GM19328 (cell line): ENCODE measurements at regions not wholly inside any gene's neighbourhood (a gene's known extent, or its start where the extent isn't known, plus 50 kb on each side); places are given as distances from the start of the nearest gene placed in this dataset.
"Not testable (repeated sequence)": the region's sequence is repeated elsewhere in the genome, so short reads cannot be mapped to it uniquely, and the experiment has no call there.

Experiments
- ATAC-seq: cut with Tn5 transposase; IDR thresholded peaks from one replicate; pipeline ENCODE4 v1.9.1; 2021; ENCODE audit warnings: mild to moderate bottlenecking, moderate library complexity; ENCODE audit not compliant: unreplicated experiment

DNA sequence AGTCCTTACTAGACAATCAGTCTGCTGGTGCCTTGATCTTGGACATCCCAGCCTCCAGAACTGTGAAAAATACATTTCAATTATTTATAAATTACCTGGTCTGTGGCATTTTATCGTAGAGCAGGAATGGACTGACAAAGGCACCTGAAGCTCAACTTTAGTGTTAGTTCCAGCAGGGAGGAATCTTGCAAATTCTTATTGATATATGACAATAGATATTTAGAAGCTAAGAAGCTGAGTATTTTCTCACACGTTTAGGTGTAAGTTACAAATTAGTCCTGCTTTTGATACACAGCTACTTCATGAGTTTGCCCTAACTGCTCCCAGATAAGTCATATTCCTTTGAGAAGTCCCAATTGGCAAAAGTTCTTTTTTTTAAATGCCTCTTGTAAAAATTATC lies 138.0 kb upstream of the ZNF217 start:
- ATAC-seq, result no peak

DNA sequence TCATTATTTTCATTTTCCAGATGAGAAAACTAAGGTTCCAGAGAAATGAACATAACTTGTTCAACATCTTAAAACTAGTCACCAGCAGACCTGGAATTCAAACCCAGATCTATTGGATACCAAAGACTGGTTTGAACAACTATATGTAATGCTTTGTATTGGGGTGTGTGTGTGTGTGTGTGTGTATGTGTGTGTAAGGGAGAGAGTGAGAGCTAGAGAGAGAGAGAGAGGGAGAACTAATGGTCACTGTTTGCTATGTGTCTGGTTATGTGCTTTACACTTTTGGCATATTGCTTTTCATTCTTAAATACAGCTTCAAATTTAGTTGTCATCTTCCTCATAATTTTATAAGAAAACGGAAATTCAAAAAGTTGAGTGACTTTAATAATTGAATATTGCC lies 134.7 kb upstream of the ZNF217 start:
- no peak for ATAC-seq

DNA sequence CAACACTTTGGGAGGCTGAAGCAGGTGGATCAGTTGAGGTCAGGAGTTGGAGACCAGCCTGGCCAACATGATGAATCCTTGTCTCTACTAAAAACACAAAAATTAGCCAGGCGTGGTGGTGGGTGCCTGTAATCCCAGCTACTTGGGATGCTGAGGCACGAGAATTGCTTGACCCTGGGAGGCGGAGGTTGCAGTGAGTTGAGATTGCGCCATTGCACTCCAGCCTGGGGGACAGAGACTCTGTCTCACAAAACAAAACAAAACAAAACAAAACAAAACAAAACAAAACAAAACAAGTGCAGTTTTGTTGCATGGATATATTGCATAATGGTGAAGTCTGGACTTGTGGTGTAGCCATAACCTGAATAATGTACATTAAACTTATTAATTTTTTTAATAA lies 133.6 kb upstream of the ZNF217 start:
- not testable (repeated sequence) for ATAC-seq

DNA sequence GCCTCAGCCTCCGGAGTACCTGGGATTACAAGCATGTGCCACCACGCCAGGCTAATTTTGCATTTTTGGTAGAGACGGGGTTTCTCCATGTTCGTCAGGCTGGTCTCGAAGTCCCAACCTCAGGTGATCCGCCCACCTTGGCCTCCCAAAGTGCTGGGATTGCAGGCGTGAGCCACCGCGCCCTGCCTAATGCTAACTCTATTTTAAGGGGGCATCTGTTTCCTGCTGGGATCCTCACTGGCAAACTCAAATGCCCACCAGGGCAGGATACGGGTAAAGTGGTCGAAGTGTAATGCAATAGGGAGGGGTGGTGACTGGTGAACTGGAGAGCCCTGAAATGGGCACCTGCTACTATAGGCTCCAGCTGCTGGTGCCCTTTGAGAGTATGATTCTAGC lies 131.9 kb upstream of the ZNF217 start:
- ATAC-seq, result no peak

DNA sequence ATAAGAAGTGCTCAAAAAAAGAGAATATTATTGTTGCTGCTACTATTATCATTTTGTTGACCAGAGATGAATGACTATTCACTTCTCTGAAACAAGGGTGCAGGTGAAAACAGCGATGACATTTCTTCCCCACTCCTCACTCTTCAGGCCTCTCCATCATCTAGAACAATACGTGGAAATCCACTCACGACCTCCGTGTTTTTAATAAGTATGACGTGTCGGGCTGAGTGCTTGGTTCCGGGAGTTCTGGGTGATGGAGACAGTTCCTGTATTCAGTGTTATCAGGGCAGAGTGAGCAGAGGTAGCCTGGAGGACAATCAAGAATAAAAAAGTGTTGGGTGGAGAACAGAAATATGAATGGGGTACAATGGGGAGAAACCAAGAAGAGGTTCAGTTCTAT lies 130.0 kb upstream of the ZNF217 start:
- no peak for ATAC-seq

DNA sequence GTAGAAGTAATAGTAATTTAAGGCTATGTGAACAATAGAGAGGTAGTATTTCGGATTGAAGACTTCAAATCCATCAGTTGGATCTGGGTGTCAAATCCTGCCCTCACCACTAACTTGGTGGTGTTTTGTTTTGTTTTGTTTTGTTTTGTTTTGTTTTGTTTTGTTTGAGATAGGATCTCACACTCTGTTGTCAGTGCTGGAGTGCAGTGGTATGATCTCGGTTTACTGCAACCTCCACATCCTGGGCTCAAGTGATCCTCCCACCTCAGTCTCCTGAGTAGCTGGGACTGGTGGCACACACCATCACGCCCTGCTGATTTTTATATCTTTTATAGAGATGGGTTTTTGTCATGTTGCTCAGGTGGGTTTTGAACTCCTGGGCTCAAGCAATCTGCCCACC lies 129.4 kb upstream of the ZNF217 start:
- ATAC-seq, result no peak

DNA sequence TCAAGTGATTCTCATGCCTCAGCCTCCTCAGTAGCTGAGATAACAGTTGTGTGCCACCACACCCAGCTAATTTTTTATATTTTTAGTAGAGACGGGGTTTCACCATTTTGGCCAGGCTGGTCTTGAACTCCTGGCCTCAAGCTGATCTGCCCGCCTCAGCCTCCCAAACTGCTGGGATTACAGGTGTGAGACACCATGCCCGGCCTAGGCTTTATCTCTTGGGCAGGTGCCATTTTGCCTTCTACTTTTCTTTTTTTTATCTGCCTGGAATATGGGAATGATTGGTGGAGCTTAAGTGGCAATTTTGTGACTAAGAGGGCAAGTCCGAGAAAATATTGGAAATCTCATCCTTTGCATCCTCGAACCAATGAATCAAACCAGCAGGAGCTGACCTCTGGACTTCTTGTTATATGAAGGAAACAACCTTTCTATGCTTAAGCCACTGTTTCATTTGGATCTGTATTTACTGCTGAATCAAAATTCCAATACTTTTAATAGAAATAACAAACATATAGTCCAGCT lies 128.9 kb upstream of the ZNF217 start:
- ATAC-seq, result no peak

DNA sequence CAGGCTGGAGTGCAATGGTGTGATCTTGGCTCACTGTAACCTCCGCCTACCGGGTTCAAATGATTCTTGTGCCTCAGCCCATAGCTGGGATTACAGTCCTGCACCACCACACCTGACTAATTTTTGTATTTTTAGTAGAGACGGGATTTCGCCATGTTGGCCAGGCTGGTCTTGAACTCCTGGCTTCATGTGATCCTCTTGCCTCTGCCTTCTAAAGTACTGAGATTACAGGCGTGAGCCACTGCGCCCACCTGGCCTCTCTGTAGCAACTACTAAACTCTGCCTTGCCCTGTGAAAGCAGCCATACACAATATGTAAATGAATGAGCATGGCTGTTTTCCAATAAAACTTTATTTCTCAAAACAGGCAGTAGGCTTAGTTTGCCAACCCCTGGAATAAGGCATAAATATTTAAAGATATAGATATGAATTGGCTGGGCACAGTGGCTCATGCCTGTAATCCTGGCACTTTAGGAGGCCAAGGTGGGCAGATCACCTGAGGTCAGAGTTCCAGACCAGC lies 127.9 kb upstream of the ZNF217 start:
- not testable (repeated sequence) for ATAC-seq

DNA sequence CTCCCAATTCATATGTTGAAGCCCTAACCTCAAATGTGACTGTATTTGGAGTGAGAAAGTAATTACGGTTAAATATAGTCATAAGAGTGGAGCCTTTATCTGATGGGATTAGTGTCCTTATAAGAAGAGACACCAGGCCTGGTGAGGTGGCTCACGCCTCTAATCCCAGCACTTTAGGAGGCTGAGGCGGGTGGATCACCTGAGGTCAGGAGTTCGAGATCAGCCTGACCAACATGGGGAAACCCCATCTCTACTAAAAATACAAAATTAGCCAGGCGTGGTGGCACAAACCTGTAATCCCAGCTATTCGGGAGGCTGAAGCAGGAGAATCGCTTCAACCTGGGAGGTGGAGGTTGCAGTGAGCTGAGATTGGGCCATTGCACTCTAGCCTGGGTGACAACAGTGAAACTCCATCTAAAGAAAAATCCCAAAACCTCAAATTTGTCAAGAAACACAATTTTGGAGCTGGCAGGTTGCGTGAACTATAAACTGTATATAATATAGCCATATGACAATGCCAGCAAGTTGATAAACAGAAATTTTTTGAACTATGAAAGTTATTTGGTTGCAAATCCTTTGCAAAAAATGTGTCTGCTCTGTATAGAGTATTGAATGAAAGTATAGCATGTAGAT lies 125.6 kb upstream of the ZNF217 start:
- ATAC-seq, result not testable (repeated sequence)

DNA sequence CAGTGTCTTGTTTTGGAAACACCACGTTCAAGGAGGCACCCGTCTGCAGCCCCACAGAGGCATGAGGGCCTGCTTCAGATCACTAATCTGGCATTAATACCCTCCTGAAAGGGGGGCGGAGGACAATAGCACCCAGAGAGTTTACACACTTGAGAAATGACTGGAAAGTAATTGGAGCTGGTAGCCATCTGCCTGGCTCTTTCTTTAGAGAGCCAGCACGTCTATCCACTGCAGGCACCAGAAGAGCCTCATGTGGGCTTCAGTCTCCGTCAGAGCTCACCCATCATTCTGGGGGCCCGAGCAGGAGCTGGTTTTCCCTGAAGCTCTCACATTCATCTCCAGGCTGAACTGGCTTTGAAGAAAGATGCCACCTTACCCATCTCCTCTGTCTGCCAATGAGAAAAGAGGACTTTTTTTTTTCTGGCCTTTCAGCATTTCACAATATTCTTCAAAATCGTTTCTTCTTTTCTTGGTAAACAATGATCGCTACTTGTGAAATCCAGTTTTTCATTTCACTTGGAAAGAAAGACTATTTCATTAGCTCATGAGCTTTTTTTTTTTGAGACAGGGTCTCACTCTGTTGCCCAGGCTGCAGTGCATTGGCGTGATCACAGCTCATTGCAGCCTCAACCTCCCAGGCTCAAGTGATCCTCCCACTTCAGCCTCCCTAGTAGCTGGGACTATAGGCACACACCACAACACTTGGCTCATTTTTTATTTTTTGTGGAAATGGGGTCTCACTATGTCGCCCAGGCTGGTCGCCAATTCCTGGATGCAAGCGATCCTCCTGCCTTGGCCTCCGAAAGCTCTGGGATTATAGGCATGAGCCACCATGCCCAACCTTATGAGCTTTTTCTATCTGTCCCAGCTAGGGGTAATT lies 124.7 kb upstream of the ZNF217 start:
- no peak for ATAC-seq

DNA sequence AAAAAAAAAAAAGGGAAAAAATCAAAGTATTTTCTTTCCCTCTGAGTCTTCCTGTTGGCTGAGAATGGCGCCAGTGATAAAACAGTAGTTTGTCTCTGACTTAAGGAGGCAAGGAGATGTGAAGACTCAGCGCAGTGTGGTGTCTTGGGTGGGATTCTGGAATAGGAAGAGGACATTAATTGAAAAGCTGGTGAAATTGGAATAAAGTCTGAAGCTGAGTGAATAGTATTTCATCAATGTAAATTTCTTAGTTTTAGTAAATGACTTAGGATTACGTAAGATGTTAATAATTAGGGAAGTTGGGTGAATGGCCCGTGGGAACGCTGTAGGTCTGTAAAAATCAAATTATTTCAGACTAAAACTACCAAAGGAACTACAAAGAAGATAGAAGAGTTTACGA lies 122.8 kb upstream of the ZNF217 start:
- no peak for ATAC-seq

DNA sequence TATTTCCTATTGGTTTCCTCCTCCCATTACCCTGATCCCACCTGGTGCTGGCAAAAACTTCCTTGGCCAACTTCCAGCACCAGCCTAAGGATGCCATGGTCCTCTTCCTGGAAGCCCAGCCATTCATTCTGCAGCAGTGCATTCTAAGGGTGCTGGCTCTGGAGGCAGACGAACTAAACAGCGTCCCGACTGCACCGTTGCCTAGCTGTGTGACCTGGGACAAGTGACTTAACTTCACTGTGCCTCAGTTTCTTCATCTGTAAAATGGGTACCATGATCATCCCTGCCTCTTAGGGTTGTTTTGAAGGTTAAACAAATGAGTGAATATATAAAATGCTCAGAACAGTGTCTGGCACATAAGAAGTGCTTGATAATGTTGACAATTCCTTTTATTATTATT lies 120.9 kb upstream of the ZNF217 start:
- no peak for ATAC-seq

DNA sequence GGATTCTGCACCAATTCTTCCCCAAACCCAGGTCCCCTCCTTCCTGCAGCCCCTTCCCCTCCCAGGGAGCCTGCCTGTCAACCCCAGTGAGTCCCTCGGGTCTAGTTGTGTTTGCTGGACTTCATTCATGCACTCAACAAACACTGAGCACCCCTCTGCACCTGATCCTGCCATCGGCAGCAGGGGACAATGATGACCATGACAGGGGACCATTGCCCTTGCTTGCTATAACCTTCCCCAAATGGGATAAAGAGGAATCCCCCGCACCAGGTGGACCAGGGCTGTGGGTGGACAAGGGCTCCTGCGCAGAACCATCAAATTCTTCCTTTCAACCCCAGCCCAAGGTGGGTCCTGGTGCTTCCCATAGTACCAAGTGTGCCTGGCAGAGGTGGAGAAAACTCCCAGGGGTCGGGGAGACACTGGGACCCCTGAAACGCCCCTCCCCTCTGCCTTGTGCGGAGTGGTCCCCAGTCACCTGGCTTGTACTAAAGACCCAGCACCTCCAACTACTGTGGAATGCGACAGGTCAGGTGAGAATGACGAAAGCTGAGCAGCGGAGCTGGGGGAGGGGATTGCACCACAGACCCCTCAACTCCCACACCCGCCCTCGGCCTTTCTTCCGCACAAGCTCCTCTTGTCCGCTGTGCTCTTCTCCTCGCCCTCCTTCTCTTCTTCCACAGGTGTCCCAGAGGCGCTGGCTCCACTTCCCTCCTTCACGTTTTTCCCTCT lies 119.9 kb upstream of the ZNF217 start:
- no peak for ATAC-seq

DNA sequence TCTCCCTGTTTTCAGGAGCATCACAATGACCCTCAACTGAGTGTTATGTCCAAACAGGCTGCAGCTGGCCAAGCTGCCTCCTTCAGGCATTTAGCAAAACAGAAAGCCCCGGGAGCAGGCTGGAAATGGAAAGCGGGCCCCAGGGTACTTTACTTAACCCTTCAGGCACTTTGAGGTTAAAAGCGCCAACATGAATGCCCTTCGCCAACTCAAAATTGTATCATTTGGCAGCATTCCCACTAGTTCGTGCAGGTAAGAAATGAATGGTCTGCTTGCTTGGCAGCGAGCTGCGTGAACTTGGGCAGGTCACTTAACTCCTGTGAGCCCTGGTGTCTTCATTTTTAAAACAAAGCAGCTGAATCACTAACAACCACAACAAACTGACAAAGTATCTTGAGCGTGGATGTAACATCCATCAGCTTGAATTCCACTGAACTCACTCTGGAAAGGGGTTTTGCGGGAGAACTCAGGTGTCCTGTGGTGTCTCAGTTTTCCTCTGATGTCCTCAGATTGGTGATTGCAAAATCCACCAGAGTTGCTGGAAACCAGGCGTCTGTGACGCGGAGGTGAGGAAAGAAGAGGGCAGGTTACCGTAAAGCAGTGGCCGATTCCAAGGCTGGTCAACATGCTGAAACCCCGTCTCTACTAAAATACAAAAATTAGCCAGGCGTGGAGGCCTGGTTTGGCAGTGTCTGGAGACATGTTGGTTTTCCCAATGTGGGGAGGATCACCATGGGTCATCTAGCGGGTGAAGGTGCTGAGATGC lies 118.8 kb upstream of the ZNF217 start:
- ATAC-seq, result no peak

DNA sequence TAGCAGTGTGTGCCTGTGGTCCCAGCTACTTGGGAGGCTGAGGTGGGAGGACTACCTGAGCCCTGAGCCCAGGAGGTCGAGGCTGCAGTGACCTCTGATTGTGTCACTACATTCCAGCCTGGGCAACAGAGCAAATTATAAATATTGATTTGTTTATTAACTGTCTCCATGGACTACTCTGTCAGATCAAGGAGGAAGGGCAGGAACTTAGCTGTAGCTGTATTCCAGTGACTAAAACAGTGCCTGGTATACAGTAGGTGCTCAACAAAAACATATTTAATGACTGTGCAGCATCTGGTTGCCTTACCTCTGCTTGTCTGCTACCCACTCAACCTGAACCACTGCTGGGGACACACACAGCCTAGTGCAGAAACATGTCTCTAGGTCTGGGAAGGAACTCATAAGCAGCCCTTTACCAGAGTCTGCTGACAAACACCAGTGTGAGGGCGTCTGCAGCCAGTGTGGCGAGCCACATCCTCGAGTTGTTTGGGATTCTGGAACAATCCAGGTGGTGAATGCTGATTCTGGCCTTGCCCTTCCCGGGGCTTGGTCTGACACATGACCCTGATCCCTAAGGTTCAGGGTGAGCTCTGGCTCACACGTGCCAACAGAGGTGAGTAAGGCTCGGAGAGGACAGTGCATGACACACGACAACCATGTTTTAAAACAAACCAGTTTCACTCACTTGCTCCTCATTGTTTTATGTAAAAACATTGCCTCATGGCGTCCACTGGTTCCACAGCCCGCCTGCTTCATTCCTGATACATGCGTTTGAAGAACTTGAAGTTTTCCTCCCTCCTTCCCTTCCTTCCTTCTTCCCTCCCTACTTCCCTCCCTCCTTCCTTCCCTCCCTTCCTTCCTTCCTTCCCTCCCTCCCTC lies 117.9 kb upstream of the ZNF217 start:
- no peak for ATAC-seq

DNA sequence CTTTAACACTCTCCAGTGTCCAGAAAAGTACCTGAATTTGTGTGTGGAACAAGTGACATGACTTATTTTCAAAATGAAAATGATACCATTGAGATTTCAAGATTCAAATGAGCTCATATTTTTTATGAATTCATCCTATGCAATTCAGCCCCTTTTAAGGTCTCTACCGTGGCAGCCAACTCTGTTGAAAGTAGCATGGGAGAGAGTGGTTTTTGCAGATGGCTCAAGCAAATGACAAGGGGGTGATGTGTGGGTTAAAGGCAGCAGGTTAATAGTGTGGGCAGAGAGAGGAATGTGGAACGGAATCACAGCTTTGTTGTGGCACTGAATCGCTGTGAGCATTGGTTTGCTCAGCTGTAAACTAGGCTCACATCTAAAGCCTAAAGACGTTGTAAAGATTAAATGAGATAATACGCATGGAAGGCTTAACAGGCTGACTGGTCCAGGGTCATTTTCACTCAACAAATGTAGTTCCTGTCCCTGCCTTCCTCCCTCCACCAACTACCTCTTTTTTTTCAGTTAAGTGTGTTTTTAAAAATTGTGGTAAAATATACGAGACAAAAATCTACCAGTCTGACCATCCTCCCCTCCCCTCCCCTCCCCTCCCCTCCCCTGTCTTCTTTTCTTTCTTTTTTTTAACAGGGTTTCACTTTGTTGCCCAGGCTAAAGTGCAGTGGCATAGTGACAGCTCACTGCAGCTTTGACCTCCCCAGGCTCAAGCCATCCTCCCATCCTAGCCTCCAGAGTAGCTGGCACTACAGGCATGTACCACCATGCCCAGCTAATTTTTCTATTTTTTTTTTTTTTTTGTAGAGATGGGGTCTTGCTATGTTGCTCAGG lies 114.7 kb upstream of the ZNF217 start:
- ATAC-seq, result peak; percentile 53

DNA sequence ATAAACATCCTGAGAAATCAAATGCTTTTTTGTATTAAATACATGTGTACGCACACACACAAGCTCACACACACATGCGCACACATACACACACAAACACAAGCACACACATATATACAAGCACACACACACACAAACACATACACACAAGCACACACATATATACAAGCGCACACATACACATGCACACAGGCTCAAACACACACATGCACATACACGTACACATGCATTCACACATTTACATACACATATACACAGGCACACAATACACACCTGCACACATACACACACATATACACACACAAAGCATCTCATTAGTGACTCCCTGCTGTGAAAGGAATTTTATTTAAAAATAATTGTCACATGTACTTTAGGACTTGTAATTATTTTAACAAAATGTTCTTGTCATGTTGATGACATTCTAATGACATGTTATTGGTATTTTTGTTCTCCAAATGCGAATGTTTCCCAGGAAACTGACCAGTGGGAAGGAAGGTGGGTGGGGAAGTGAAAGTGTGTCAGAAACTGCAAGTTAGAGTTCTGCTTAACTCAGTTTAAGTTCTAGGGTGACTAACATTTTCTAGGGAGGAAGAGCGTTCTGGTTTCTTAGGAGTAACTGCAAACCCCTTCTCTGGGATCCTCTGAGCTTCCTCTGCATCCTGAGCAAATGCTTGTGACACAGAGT lies 113.9 kb upstream of the ZNF217 start:
- ATAC-seq, result peak; percentile 16
